K562 (cell line): ENCODE measurements at regions not wholly inside any gene's neighbourhood (a gene's known extent, or its start where the extent isn't known, plus 50 kb on each side); places are given as distances from the start of the nearest gene placed in this dataset.

Experiments
- EP300 ChIP-seq: IDR thresholded peaks from 2 replicates; pipeline ENCODE4 v1.6.1; 2012; ENCODE audit warnings: low read length, improper control_type of control experiment
- NR3C1 ChIP-seq: sonication (generic); formaldehyde crosslinking; IDR thresholded peaks from 2 replicates; pipeline ENCODE4 v1.8.1; 2022; ENCODE audit warnings: missing genetic modification reagents
- REST ChIP-seq, 2 experiments: fragments of 450-650 bp; formaldehyde crosslinking in 1 of 2; IDR thresholded peaks; 2 replicates each; pipeline versions ENCODE4 v1.4.0 to v1.6.1; 2014 to 2020; ENCODE audit warnings: mild to moderate bottlenecking in 2 of 2, borderline replicate concordance in 1 of 2, low read depth in 1 of 2
- ZBED1 ChIP-seq: IDR thresholded peaks from 2 replicates; pipeline ENCODE4 v1.6.1; 2014

GRCh38 chr13:71054358-71054757 is 812.6 kb downstream of the DACH1 start:
- TF ChIP-seq EP300 = no peak
- TF ChIP-seq ZBED1 = no peak
- no peak for TF ChIP-seq REST (IDR thresholded peaks at IDR 0.05; ENCODE audit: borderline replicate concordance)
- TF ChIP-seq REST (CRISPR knock-in tag; IDR thresholded peaks at IDR 0.05; ENCODE audit: low read depth) = no peak
- no peak for TF ChIP-seq NR3C1 (CRISPR knock-in tag)
